GM10248 (cell line): ENCODE measurements at regions not wholly inside any gene's neighbourhood (a gene's known extent, or its start where the extent isn't known, plus 50 kb on each side); places are given as distances from the start of the nearest gene placed in this dataset.

Experiments used
- CTCF ChIA-PET: fragments of 300-600 bp; sonication (Branson Sonifier 250); formaldehyde crosslinking; extraction: SDS; loops from one replicate; lab custom pipeline; 2021; ENCODE audit warnings: antibody characterized with exemption; lab: Yijun Ruan, JAX
- POLR2A ChIA-PET: fragments of 350-650 bp; sonication (Branson Sonifier 250); formaldehyde crosslinking; extraction: SDS; loops from one replicate; lab custom pipeline; 2020; ENCODE audit warnings: antibody characterized with exemption; lab: Yijun Ruan, JAX
- DNase-seq: peaks from one replicate; pipeline ENCODE4 v3.0.0; 2012; ENCODE audit errors: extremely low spot score
- TF ChIP-seq, protein P1 (sequence below): IDR thresholded peaks from 2 replicates; pipeline ENCODE4 v1.5.1; 2012; ENCODE audit warnings: mild to moderate bottlenecking, low read depth; ENCODE audit errors: extremely low read depth, missing control alignments, control extremely low read depth

DNA sequence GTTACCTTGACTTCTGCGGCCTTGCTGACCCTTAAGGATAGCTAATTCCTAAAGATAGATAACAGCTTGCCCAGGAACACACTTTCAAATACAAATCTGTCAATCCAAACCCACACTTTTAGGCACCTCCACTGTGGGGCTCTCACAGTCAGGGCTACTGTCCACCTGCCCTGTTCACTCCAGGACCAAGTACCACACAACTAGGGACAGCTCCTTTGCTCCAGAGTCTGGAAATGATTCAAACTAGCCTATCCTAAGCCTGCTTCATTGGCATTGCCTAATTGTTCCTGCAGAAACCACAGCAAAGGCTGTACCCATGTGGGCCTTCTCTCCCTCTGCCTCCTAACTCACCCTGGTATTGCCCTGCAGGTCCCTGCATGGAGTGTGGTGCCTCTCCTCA, 538.9 kb upstream of the IGFBP3 start:
- TF ChIP-seq, protein P1, sequence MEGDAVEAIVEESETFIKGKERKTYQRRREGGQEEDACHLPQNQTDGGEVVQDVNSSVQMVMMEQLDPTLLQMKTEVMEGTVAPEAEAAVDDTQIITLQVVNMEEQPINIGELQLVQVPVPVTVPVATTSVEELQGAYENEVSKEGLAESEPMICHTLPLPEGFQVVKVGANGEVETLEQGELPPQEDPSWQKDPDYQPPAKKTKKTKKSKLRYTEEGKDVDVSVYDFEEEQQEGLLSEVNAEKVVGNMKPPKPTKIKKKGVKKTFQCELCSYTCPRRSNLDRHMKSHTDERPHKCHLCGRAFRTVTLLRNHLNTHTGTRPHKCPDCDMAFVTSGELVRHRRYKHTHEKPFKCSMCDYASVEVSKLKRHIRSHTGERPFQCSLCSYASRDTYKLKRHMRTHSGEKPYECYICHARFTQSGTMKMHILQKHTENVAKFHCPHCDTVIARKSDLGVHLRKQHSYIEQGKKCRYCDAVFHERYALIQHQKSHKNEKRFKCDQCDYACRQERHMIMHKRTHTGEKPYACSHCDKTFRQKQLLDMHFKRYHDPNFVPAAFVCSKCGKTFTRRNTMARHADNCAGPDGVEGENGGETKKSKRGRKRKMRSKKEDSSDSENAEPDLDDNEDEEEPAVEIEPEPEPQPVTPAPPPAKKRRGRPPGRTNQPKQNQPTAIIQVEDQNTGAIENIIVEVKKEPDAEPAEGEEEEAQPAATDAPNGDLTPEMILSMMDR, result no peak
- POLR2A ChIA-PET, result no interaction called here
- no peak for DNase-seq
- CTCF ChIA-PET, result no interaction called here

- ChIA-PET POLR2A (no interaction called here), CTCF (no interaction called here)
- TF ChIP-seq, protein P1, result no peak
- no peak for DNase-seq
Measured at GRCh38 chr7:46454816-46455215, 533.7 kb upstream of the IGFBP3 start.

DNA sequence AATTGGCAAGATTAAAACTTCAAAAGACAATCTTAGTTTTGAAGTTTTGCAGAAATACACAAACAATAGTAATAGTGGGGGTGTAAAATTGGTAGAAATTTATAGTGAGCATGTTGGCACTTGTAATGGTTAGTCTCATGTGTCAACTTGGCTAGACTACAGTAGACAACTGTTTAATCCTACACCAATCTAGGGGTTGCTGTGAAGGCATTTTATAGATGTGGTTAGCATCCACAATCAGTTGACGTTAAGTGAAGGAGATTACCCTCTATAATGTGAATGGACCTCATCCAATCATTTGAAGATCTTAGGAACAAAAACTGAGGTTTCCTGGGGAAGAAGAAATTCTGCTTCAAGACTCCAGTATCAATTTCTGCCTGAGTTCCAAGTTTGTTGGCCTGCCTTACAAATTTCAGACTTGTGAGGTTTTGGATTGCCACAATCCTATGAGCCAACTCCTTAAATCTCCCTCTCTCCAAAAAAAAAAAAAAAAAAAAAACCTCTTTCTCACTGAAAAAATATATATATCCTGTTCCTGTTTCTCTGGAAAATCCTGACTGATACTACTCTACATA, 531.6 kb upstream of the IGFBP3 start:
- POLR2A ChIA-PET, result no interaction called here
- CTCF ChIA-PET, result no interaction called here

GRCh38 chr7:46451846-46452245, 530.8 kb upstream of the IGFBP3 start:
- CTCF ChIA-PET, result no interaction called here
- no peak for DNase-seq
- POLR2A ChIA-PET, result no interaction called here
- TF ChIP-seq, protein P1, result no peak

More for the DNA sequence above, 531.6 kb upstream of the IGFBP3 start:
- TF ChIP-seq, protein P1, result no peak
- DNase-seq, result no peak

- POLR2A ChIA-PET, result no interaction called here
- CTCF ChIA-PET, result no interaction called here
- DNase-seq, result no peak
- TF ChIP-seq, protein P1, result no peak
Measured at GRCh38 chr7:46450886-46451285, 529.8 kb upstream of the IGFBP3 start.

DNA sequence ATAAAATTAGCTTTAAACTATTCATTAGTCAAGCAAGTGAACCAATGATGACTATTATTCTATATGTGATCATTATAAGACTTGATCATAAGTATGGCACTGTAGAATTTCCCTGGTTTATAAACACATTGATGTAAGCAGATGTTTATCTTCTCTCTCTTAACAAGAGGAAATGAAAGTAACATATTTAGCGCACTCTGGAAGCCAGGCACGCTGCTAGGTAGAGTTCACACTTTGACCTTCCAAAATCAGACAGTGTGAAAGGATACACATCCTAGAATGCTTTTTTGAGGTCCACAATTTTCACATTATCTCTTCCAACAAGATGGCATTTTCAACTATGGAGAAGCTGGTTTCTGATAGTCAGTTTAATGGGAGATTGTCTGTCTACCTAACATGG, 529.4 kb upstream of the IGFBP3 start:
- POLR2A ChIA-PET, result no interaction called here
- CTCF ChIA-PET, result no interaction called here
- TF ChIP-seq, protein P1, result no peak
- DNase-seq, result no peak
